Upper lobe of left lung (tissue), 4 donors: ENCODE measurements at regions not wholly inside any gene's neighbourhood (a gene's known extent, or its start where the extent isn't known, plus 50 kb on each side); places are given as distances from the start of the nearest gene placed in this dataset.

Experiments used
- CTCF ChIP-seq, 6 experiments: fragments of 450-650 bp in 4 of 6; fragments of 200-600 bp in 2 of 6; sonication (generic) in 2 of 6; IDR thresholded peaks; one replicate each; pipeline ENCODE4 v1.5.1; 2016 to 2019; ENCODE audit warnings: antibody characterized with exemption in 6 of 6
- POLR2A ChIP-seq, 4 donors: fragments of 450-650 bp; IDR thresholded peaks; one replicate each; pipeline ENCODE4 v1.5.1; 2016 to 2017; ENCODE audit warnings: antibody characterized with exemption in 4 of 4, mild to moderate bottlenecking in 2 of 4
- POLR2AphosphoS5 ChIP-seq, 2 donors: sonication (generic); formaldehyde crosslinking; IDR thresholded peaks; one replicate each; pipeline ENCODE4 v1.5.1; 2017; ENCODE audit warnings: antibody characterized with exemption in 2 of 2

- no peak for TF ChIP-seq CTCF (IDR thresholded peaks at IDR 0.05)
- TF ChIP-seq POLR2AphosphoS5 (IDR thresholded peaks at IDR 0.05) = no peak
- no peak for TF ChIP-seq POLR2A (IDR thresholded peaks at IDR 0.05)
These were observed 78.8 kb downstream of the WNT5A start for GRCh38 chr3:55408193-55408826.
